ENCODE measurements at regions not wholly inside any gene's neighbourhood (a gene's known extent, or its start where the extent isn't known, plus 50 kb on each side); places are given as distances from the start of the nearest gene placed in this dataset.

DNA sequence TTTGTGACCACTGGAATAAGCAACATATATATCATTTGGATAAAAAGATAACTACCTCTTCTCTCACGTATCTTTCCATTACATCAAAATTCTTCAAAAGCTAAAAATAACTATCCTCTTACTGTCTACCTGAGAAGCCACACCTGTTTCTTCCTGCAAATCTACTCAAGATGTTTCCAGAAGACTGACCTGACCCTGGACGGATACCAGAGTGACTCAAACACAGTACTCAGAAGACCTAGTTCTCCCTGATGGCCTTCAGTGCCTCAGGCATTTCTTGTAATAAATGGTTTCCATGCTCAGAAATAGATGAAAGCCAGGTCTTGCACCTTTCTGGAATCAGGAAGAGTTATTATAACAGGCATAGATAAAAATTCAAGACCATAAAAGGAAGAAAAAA lies 245.9 kb upstream of the PIK3R1 start:
- CTCF ChIA-PET = no interaction called here
- no peaks in the 10 kb centered on the region for H3K9me3 ChIP-seq (ENCODE audit: insufficient read depth, low read depth)
- no peaks in the 10 kb centered on the region for H3K9me2 ChIP-seq (ENCODE audit: insufficient read depth)
- H3K36me3 ChIP-seq (ENCODE audit: low read depth) = no peaks in the 10 kb centered on the region
- H3K4me3 ChIP-seq = no peak overlapping the region
- H2AFZ ChIP-seq = no peak overlapping the region
- no peaks in the 10 kb centered on the region for H3K79me2 ChIP-seq (ENCODE audit: low read depth)
- no peak overlapping the region for H3K27ac ChIP-seq
- H3K4me1 ChIP-seq (replicated peaks; ENCODE audit: insufficient read depth) = 0 out of 2 replicates have a peak, but pooled peaks cover 2% of the 10 kb centered on the region
- BruUV-seq (replicated peaks) = no TSS peak
- intact Hi-C loops (cut with micrococcal nuclease; ENCODE audit: unreplicated experiment) = no loop called here
- POLR2A ChIA-PET (ENCODE audit: unreplicated experiment) = no interaction called here
- no peaks in the 10 kb centered on the region for H3F3A ChIP-seq (ENCODE audit: insufficient read depth, low read depth)
- no peak overlapping the region for H3K4me2 ChIP-seq
- no peaks in the 10 kb centered on the region for H3K27me3 ChIP-seq (ENCODE audit: insufficient read depth, low read depth)
- DNase-seq = peak in 1 of 2 experiments; percentile 51
- no peaks in the 10 kb centered on the region for H4K20me1 ChIP-seq (ENCODE audit: insufficient read depth)
- TF ChIP-seq, protein P1, sequence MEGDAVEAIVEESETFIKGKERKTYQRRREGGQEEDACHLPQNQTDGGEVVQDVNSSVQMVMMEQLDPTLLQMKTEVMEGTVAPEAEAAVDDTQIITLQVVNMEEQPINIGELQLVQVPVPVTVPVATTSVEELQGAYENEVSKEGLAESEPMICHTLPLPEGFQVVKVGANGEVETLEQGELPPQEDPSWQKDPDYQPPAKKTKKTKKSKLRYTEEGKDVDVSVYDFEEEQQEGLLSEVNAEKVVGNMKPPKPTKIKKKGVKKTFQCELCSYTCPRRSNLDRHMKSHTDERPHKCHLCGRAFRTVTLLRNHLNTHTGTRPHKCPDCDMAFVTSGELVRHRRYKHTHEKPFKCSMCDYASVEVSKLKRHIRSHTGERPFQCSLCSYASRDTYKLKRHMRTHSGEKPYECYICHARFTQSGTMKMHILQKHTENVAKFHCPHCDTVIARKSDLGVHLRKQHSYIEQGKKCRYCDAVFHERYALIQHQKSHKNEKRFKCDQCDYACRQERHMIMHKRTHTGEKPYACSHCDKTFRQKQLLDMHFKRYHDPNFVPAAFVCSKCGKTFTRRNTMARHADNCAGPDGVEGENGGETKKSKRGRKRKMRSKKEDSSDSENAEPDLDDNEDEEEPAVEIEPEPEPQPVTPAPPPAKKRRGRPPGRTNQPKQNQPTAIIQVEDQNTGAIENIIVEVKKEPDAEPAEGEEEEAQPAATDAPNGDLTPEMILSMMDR (conservative IDR thresholded peaks at IDR 0.05) = no peak
- TF ChIP-seq EZH2 (IDR thresholded peaks at IDR 0.05; ENCODE audit: low read depth) = no peak

DNA sequence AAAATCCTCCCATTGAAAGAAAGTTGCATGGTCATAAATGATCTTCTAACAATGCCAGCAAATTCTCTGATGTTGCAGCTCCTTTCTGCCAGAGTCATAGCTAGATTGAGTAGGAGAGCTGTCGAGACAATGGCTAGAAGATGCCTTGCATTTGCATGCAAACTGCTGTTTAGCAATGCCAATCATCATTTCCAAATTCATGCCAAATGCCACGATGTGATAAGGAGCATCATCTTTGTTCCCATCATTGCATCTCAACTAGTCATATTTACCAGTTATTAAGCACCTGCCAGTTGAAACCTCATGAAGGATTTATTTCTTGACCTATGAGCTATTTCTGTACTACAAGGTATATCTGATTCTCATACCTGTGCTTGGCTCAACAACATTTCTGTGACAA lies 246.4 kb upstream of the PIK3R1 start:
- Histone ChIP-seq H3F3A (ENCODE audit: insufficient read depth, low read depth) (no peaks in the 10 kb centered on the region), H3K79me2 (ENCODE audit: low read depth) (no peaks in the 10 kb centered on the region), H4K20me1 (ENCODE audit: insufficient read depth) (no peaks in the 10 kb centered on the region), H3K36me3 (ENCODE audit: low read depth) (no peaks in the 10 kb centered on the region), H3K9me2 (ENCODE audit: insufficient read depth) (no peaks in the 10 kb centered on the region), H2AFZ (no peak overlapping the region), H3K4me3 (no peak overlapping the region), H3K4me2 (no peak overlapping the region), H3K27ac (no peak overlapping the region), H3K4me1 (replicated peaks; ENCODE audit: insufficient read depth) (peaks cover 7% of the 10 kb centered on the region; the same call in 1 of the 2 replicates), H3K9me3 (ENCODE audit: insufficient read depth, low read depth) (no peaks in the 10 kb centered on the region), H3K27me3 (ENCODE audit: insufficient read depth, low read depth) (no peaks in the 10 kb centered on the region)
- no TSS peak for BruUV-seq (replicated peaks)
- intact Hi-C loops (cut with micrococcal nuclease; ENCODE audit: unreplicated experiment) = no loop called here
- no peak for TF ChIP-seq EZH2 (IDR thresholded peaks at IDR 0.05; ENCODE audit: low read depth)
- TF ChIP-seq, protein P1 (conservative IDR thresholded peaks at IDR 0.05) = no peak
- POLR2A ChIA-PET (ENCODE audit: unreplicated experiment) = no interaction called here
- CTCF ChIA-PET = no interaction called here
- DNase-seq = no peak

DNA sequence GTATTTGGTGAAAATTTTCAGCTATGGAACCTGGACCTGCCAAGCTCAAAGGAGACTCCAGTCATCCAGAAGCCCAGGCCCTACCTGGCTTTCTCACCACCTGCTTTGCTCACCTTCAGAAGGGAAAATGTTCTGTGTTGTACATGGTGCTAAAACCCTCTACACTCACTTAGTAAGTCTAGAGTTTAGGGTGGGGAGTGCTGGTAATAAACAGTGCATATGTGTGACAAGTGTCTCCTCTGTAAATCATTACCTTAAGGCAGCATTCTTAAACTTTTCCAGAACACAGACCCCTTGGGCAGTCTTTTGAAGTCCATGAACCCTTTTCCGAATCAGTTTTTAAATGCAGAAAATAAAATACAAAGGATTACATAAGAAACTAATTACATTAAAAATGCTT lies 248.8 kb upstream of the PIK3R1 start:
- Histone ChIP-seq H3K27me3 (ENCODE audit: insufficient read depth, low read depth) (no peaks in the 10 kb centered on the region), H3K79me2 (ENCODE audit: low read depth) (no peaks in the 10 kb centered on the region), H3K4me3 (no peak overlapping the region), H3F3A (ENCODE audit: insufficient read depth, low read depth) (no peaks in the 10 kb centered on the region), H3K36me3 (ENCODE audit: low read depth) (no peaks in the 10 kb centered on the region), H4K20me1 (ENCODE audit: insufficient read depth) (no peaks in the 10 kb centered on the region), H3K9me2 (ENCODE audit: insufficient read depth) (no peaks in the 10 kb centered on the region), H3K27ac (no peak overlapping the region), H3K9me3 (ENCODE audit: insufficient read depth, low read depth) (no peaks in the 10 kb centered on the region), H3K4me2 (no peak overlapping the region), H3K4me1 (replicated peaks; ENCODE audit: insufficient read depth) (peaks cover 9% of the 10 kb centered on the region; the same call in 1 of the 2 replicates), H2AFZ (no peak overlapping the region)
- intact Hi-C loops (cut with micrococcal nuclease; ENCODE audit: unreplicated experiment) = no loop called here
- no peak for DNase-seq
- POLR2A ChIA-PET (ENCODE audit: unreplicated experiment) = no interaction called here
- TF ChIP-seq, protein P1 (conservative IDR thresholded peaks at IDR 0.05) = no peak
- no peak for TF ChIP-seq EZH2 (IDR thresholded peaks at IDR 0.05; ENCODE audit: low read depth)
- CTCF ChIA-PET = no interaction called here
- BruUV-seq (replicated peaks) = no TSS peak
